Neuronal stem cell (in vitro differentiated cells): ENCODE measurements at regions not wholly inside any gene's neighbourhood (a gene's known extent, or its start where the extent isn't known, plus 50 kb on each side); places are given as distances from the start of the nearest gene placed in this dataset.

Experiments used
- DNase-seq: peaks from one replicate; pipeline ENCODE4 v3.0.0-alpha.2; 2013; ENCODE audit warnings: low spot score
- H2AFZ ChIP-seq: one replicate; pipeline ENCODE4 v1.6.1; 2013; ENCODE audit warnings: mild to moderate bottlenecking, low read length, inconsistent platforms
- H2AK5ac ChIP-seq: 2 replicates; pipeline ENCODE4 v1.6.1; 2013; ENCODE audit warnings: low read depth, mild to moderate bottlenecking, inconsistent platforms, low read length, moderate library complexity, mixed read lengths
- H2BK120ac ChIP-seq: 2 replicates; pipeline ENCODE4 v1.6.1; 2013; ENCODE audit warnings: low read depth, mild to moderate bottlenecking, inconsistent platforms, low read length, moderate library complexity, mixed read lengths
- H2BK12ac ChIP-seq: one replicate; pipeline ENCODE4 v1.6.1; 2013; ENCODE audit warnings: low read length, inconsistent platforms
- H2BK15ac ChIP-seq: 2 replicates; pipeline ENCODE4 v1.6.1; 2013; ENCODE audit warnings: mild to moderate bottlenecking, low read length, inconsistent platforms, mixed read lengths
- H2BK5ac ChIP-seq: one replicate; pipeline ENCODE4 v1.6.1; 2013; ENCODE audit warnings: inconsistent platforms, mild to moderate bottlenecking, low read length, moderate library complexity
- H3K14ac ChIP-seq: one replicate; pipeline ENCODE4 v1.6.1; 2013; ENCODE audit warnings: low read length, inconsistent platforms
- H3K18ac ChIP-seq: 2 replicates; pipeline ENCODE4 v1.6.1; 2013; ENCODE audit warnings: low read length, inconsistent platforms
- H3K23ac ChIP-seq: 2 replicates; pipeline ENCODE4 v1.6.1; 2013; ENCODE audit warnings: low read depth, mild to moderate bottlenecking, mixed read lengths, low read length, inconsistent platforms; ENCODE audit not compliant: poor library complexity
- H3K27ac ChIP-seq: replicated peaks from 3 replicates; pipeline ENCODE4 v1.5.1; 2013; ENCODE audit warnings: low read length, inconsistent platforms
- H3K27me3 ChIP-seq, 3 experiments: 2 replicates each; pipeline ENCODE4 v1.6.1; 2013; ENCODE audit warnings: low read length in 3 of 3, mild to moderate bottlenecking in 2 of 3, inconsistent platforms in 1 of 3, low read depth in 1 of 3, mixed read lengths in 1 of 3, moderate library complexity in 1 of 3; ENCODE audit not compliant: control insufficient read depth in 3 of 3, insufficient read depth in 3 of 3
- H3K36me3 ChIP-seq, 2 donors: replicated peaks in 1 of 2; 2 replicates each; pipeline ENCODE4 v1.6.1; 2013; ENCODE audit warnings: low read length in 2 of 2; ENCODE audit not compliant: control insufficient read depth in 2 of 2, insufficient read depth in 2 of 2
- H3K4ac ChIP-seq: 2 replicates; pipeline ENCODE4 v1.6.1; 2013; ENCODE audit warnings: inconsistent platforms, mild to moderate bottlenecking, low read length, moderate library complexity
- H3K4me1 ChIP-seq, 2 donors: 1 replicate in 1 of 2; 2 replicates in 1 of 2; pipeline ENCODE4 v1.6.1; 2013; ENCODE audit warnings: low read length in 2 of 2, low read depth in 1 of 2; ENCODE audit not compliant: control insufficient read depth in 2 of 2, insufficient read depth in 1 of 2
- H3K4me2 ChIP-seq: one replicate; pipeline ENCODE4 v1.6.1; 2013; ENCODE audit warnings: mild to moderate bottlenecking, low read length, inconsistent platforms; ENCODE audit not compliant: insufficient read depth, poor library complexity, severe bottlenecking
- H3K4me3 ChIP-seq, 2 donors: 2 replicates each; pipeline ENCODE4 v1.5.1; 2013; ENCODE audit warnings: low read length in 2 of 2, mild to moderate bottlenecking in 2 of 2, inconsistent platforms in 1 of 2, moderate library complexity in 1 of 2
- H3K79me1 ChIP-seq: one replicate; pipeline ENCODE4 v1.6.1; 2013; ENCODE audit warnings: low read depth, mild to moderate bottlenecking, inconsistent platforms, low read length, moderate library complexity
- H3K9ac ChIP-seq: one replicate; pipeline ENCODE4 v1.6.1; 2013; ENCODE audit warnings: mild to moderate bottlenecking, low read depth, low read length, inconsistent platforms; ENCODE audit not compliant: poor library complexity
- H3K9me3 ChIP-seq, 2 donors: replicated peaks in 1 of 2; 2 replicates each; pipeline versions ENCODE3 to v1.6.1; 2013; ENCODE audit warnings: low read length in 2 of 2, mild to moderate bottlenecking in 2 of 2, inconsistent platforms in 1 of 2, low read depth in 1 of 2, mixed read lengths in 1 of 2, moderate library complexity in 1 of 2; ENCODE audit not compliant: control insufficient read depth in 2 of 2, insufficient read depth in 1 of 2
- H4K8ac ChIP-seq: one replicate; pipeline ENCODE4 v1.6.1; 2013; ENCODE audit warnings: low read depth, mild to moderate bottlenecking, inconsistent platforms, low read length, moderate library complexity
- H4K91ac ChIP-seq: one replicate; pipeline ENCODE4 v1.6.1; 2013; ENCODE audit warnings: low read length, low read depth, mild to moderate bottlenecking, inconsistent platforms; ENCODE audit not compliant: poor library complexity
- WGBS, 2 donors: extraction: QIAGEN DNeasy Blood & Tissue Kit; methylation state at CpG; one replicate each; pipeline ENCODE4 v1.1.7; 2013; ENCODE audit warnings: missing lambda C conversion rate in 2 of 2, mixed read lengths in 1 of 2; ENCODE audit not compliant: insufficient read length in 2 of 2, insufficient replicate concordance in 1 of 2; ENCODE audit errors: extremely low coverage in 2 of 2; 5-methylcytosine and 5-hydroxymethylcytosine counted together

GRCh38 chr7:12103948-12104347 lies 107.1 kb upstream of the TMEM106B start:
- Histone ChIP-seq H3K4me3 (no peak overlapping the region), H3K4me2 (no peak overlapping the region), H3K36me3 (no peaks in the 10 kb centered on the region), H2AFZ (peak overlapping the region; percentile 28), H3K18ac (no peak overlapping the region), H3K79me1 (no peaks in the 10 kb centered on the region), H2BK15ac (no peak overlapping the region), H3K4ac (no peak overlapping the region), H3K9ac (no peak overlapping the region), H3K9me3 (peaks cover 0 to 7% of the 10 kb centered on the region in 2 donors), H3K4me1 (no peaks in the 10 kb centered on the region), H2BK5ac (no peak overlapping the region), H3K27ac (no peak overlapping the region), H2AK5ac (no peak overlapping the region), H3K14ac (no peak overlapping the region), H2BK120ac (no peak overlapping the region), H3K27me3 (no peaks in the 10 kb centered on the region), H4K91ac (no peak overlapping the region), H2BK12ac (no peak overlapping the region), H4K8ac (no peak overlapping the region), H3K23ac (no peak overlapping the region)
- DNase-seq, result no peak

- Histone ChIP-seq H3K4me3 (no peak overlapping the region), H3K36me3 (no peaks in the 10 kb centered on the region), H3K4me1 (peaks cover 0 to 3% of the 10 kb centered on the region in 2 donors), H2BK5ac (no peak overlapping the region), H3K9ac (no peak overlapping the region), H3K18ac (no peak overlapping the region), H3K14ac (no peak overlapping the region), H3K23ac (no peak overlapping the region), H3K79me1 (no peaks in the 10 kb centered on the region), H2BK12ac (no peak overlapping the region), H3K27ac (no peak overlapping the region), H4K91ac (no peak overlapping the region), H2BK120ac (no peak overlapping the region), H2AK5ac (no peak overlapping the region), H3K4ac (no peak overlapping the region), H2BK15ac (no peak overlapping the region), H4K8ac (no peak overlapping the region), H3K4me2 (no peak overlapping the region), H3K27me3 (peaks cover 0 to 3% (median 0%) of the 10 kb centered on the region in 3 experiments), H3K9me3 (no peaks in the 10 kb centered on the region), H2AFZ (no peak overlapping the region)
- WGBS, 2 donors, result no CpG with 5 or more reads among the region's 2 CpGs
- no peak for DNase-seq
Observed at GRCh38 chr7:12107381-12107780, 103.7 kb upstream of the TMEM106B start.

- no peak overlapping the region for H2BK12ac ChIP-seq
- H2BK5ac ChIP-seq, result no peak overlapping the region
- peak overlapping the region; percentile 30 for H2AFZ ChIP-seq
- H2AK5ac ChIP-seq, result no peak overlapping the region
- H2BK120ac ChIP-seq, result no peak overlapping the region
- H3K36me3 ChIP-seq, result no peaks in the 10 kb centered on the region
- no peak overlapping the region for H3K27ac ChIP-seq
- no peak overlapping the region for H3K23ac ChIP-seq
- WGBS, 2 donors, result no CpG with 5 or more reads among the region's 3 CpGs
- no peak overlapping the region for H3K4ac ChIP-seq
- no peak overlapping the region for H3K18ac ChIP-seq
- no peak overlapping the region for H4K8ac ChIP-seq
- H3K79me1 ChIP-seq, result no peaks in the 10 kb centered on the region
- H3K4me2 ChIP-seq, result no peak overlapping the region
- no peak overlapping the region for H4K91ac ChIP-seq
- no peak overlapping the region for H3K14ac ChIP-seq
- peaks cover 0 to 3% (median 0%) of the 10 kb centered on the region in 3 experiments for H3K27me3 ChIP-seq
- peaks cover 0 to 3% of the 10 kb centered on the region in 2 donors for H3K4me1 ChIP-seq
- no peak for DNase-seq
- no peak overlapping the region for H3K9ac ChIP-seq
- H2BK15ac ChIP-seq, result no peak overlapping the region
- H3K9me3 ChIP-seq, result no peaks in the 10 kb centered on the region
- H3K4me3 ChIP-seq, result no peak overlapping the region
Observed at GRCh38 chr7:12107841-12108254, 103.2 kb upstream of the TMEM106B start.

GRCh38 chr7:12110425-12110824 lies 100.7 kb upstream of the TMEM106B start:
- Histone ChIP-seq H3K4me1 (peaks cover 0 to 3% of the 10 kb centered on the region in 2 donors), H3K27ac (no peak overlapping the region), H2AK5ac (no peak overlapping the region), H4K8ac (no peak overlapping the region), H2BK120ac (no peak overlapping the region), H2BK15ac (no peak overlapping the region), H3K9me3 (no peaks in the 10 kb centered on the region), H3K27me3 (peaks cover 0 to 3% (median 0%) of the 10 kb centered on the region in 3 experiments), H3K23ac (no peak overlapping the region), H2AFZ (no peak overlapping the region), H2BK5ac (no peak overlapping the region), H4K91ac (no peak overlapping the region), H3K18ac (no peak overlapping the region), H2BK12ac (no peak overlapping the region), H3K36me3 (no peaks in the 10 kb centered on the region), H3K79me1 (no peaks in the 10 kb centered on the region), H3K9ac (no peak overlapping the region), H3K4me2 (no peak overlapping the region), H3K14ac (no peak overlapping the region), H3K4me3 (no peak overlapping the region), H3K4ac (no peak overlapping the region)
- DNase-seq, result no peak
- no CpG with 5 or more reads among the region's 3 CpGs for WGBS, 2 donors
